Pancreas (tissue), 10 donors: ENCODE measurements at regions not wholly inside any gene's neighbourhood (a gene's known extent, or its start where the extent isn't known, plus 50 kb on each side); places are given as distances from the start of the nearest gene placed in this dataset.

Source experiments
- ATAC-seq, 4 donors: fragments of 200-7000 bp; cut with Tn5 transposase; one replicate each; pipeline versions ENCODE4 v1.8.0 to v1.9.1; 2020; ENCODE audit warnings: mild to moderate bottlenecking in 4 of 4, moderate library complexity in 4 of 4
- DNase-seq, 6 donors: peaks; one replicate each; pipeline ENCODE4 v3.0.0-alpha.2; 2020
- FAIRE-seq: peaks from 2 replicates; lab custom pipeline; 2012; peaks lifted over from hg19 to GRCh38; lab: Jason Lieb, UNC
- H3K27ac ChIP-seq, 4 donors: fragments of 200-600 bp; sonication (generic); 1 replicate in 3 of 4; 2 replicates in 1 of 4; pipeline versions ENCODE4 v1.5.0 to v1.8.0; 2020
- H3K27me3 ChIP-seq, 4 donors: fragments of 200-600 bp; one replicate each; pipeline ENCODE4 v1.8.0; 2021
- H3K36me3 ChIP-seq, 3 donors: fragments of 200-600 bp; sonication (generic) in 1 of 3; one replicate each; pipeline versions ENCODE4 v1.5.0 to v1.8.0; 2020 to 2021
- H3K4me1 ChIP-seq, 3 donors: fragments of 200-600 bp; one replicate each; pipeline ENCODE4 v1.8.0; 2021
- H3K4me3 ChIP-seq, 4 donors: fragments of 200-600 bp; sonication (generic) in 2 of 4; one replicate each; pipeline versions ENCODE4 v1.5.0 to v1.8.0; 2020 to 2021
- H3K9me3 ChIP-seq, 4 donors: fragments of 200-600 bp; one replicate each; pipeline ENCODE4 v1.8.0; 2021
- WGBS, 2 donors: extraction: QIAGEN DNeasy Blood & Tissue Kit; methylation state at CpG; one replicate each; pipeline ENCODE4 v1.1.7; 2013; 5-methylcytosine and 5-hydroxymethylcytosine counted together
- intact Hi-C, 3 donors: fragments of 100-400 bp; cut with DNase I; formaldehyde crosslinking; loops; one replicate each; pipeline versions ENCODE4 v1.11.1 to v1.14.2; 2022
- TF ChIP-seq, protein P1 (sequence below), 4 donors: fragments of 200-600 bp; sonication (generic) in 3 of 4; IDR thresholded peaks; one replicate each; pipeline versions ENCODE4 v1.5.0 to v1.8.0; 2021; ENCODE audit warnings: antibody characterized with exemption in 4 of 4
- donor health status: healthy with polysubstance abuse.
- donor health status: DM: no; HTN: no; CAD: no; lungs with moderate emphysema.
- donor health status: DM: no; HTN: no; CAD: no.
- donor health status: control.
- donor health status: control.
- donor health status: Bipolar disorder and iron deficiency.
- donor health status: DM: yes; HTN: yes; CAD: no.
- donor health status: DM: no; HTN: no; CAD: no.
- donor health status: DM: no; HTN: no; CAD: no.
- donor health status: DM: yes; HTN: yes; CAD: no.

DNA sequence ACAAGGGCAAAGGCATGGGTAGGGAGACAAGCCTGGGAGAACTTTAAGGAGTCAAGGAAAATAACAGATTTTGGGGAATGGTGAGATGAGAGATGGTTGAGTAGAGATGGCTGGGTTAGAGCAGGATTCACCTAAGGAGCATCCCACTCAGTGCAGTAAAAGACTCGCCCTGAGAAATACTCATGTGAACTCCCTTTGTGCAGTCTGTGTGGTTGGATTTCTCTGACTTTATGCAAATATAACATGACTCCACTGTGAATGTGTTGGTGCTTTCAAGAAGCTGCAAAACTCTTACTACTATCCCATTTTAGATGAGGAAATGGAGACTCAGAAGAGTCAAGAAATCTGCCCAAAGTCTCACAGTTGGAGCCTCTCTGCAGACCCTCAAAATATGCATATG, 129.8 kb upstream of the LIMCH1 start:
- WGBS, 2 donors = 43 to 79% methylated on average over 1 of the region's 1 CpG
- Histone ChIP-seq H3K4me1 (no peaks in the 10 kb centered on the region), H3K4me3 (no peak overlapping the region), H3K27ac (no peak overlapping the region), H3K36me3 (no peaks in the 10 kb centered on the region), H3K9me3 (no peaks in the 10 kb centered on the region), H3K27me3 (no peaks in the 10 kb centered on the region)
- no peak for ATAC-seq
- TF ChIP-seq, protein P1, sequence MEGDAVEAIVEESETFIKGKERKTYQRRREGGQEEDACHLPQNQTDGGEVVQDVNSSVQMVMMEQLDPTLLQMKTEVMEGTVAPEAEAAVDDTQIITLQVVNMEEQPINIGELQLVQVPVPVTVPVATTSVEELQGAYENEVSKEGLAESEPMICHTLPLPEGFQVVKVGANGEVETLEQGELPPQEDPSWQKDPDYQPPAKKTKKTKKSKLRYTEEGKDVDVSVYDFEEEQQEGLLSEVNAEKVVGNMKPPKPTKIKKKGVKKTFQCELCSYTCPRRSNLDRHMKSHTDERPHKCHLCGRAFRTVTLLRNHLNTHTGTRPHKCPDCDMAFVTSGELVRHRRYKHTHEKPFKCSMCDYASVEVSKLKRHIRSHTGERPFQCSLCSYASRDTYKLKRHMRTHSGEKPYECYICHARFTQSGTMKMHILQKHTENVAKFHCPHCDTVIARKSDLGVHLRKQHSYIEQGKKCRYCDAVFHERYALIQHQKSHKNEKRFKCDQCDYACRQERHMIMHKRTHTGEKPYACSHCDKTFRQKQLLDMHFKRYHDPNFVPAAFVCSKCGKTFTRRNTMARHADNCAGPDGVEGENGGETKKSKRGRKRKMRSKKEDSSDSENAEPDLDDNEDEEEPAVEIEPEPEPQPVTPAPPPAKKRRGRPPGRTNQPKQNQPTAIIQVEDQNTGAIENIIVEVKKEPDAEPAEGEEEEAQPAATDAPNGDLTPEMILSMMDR (IDR thresholded peaks at IDR 0.05) = no peak
- FAIRE-seq = no peak
- DNase-seq = no peak
- intact Hi-C loops = no loop called here

DNA sequence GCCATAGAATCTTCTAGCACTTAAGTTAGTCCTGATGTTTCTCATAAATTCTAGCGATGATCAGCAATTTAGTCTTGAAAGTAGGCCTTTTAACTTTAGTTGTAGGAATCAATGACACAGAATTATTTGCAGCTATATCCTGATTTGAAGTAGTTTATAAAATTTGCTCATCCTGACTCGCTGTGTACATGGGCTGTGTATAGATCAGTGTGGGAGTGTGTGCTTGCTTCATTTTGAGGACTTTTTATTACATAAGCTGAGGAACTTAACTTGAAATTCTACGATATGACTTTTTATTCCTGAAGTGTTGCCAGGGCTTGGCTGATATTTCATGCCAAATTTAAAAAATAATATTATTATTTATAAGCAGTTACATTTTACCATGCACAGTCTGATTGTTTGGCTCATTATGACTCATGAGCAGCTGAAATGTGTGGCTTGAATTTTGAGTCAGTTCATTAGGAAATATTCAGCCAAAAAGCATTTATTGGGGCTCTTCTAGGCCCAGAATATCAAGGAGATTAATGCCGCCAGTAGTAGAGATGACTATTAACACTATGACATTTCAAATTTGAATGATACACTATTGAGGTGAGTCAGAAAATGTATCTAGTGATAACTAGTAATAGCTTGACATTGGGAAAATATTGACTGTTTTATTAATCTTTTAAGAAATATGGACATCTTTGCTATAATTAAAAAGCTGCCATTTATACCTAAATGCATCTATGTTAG, 128.9 kb upstream of the LIMCH1 start:
- intact Hi-C loops = no loop called here
- Histone ChIP-seq H3K4me3 (no peak overlapping the region), H3K27me3 (no peaks in the 10 kb centered on the region), H3K27ac (no peak overlapping the region), H3K36me3 (no peaks in the 10 kb centered on the region), H3K9me3 (no peaks in the 10 kb centered on the region), H3K4me1 (no peaks in the 10 kb centered on the region)
- 63 to 83% methylated on average over 4 of the region's 4 CpGs for whole genome bisulfite sequencing, 2 donors
- TF ChIP-seq, protein P1 (IDR thresholded peaks at IDR 0.05) = no peak
- DNase-seq (no peak), FAIRE-seq (no peak), ATAC-seq (no peak)

DNA sequence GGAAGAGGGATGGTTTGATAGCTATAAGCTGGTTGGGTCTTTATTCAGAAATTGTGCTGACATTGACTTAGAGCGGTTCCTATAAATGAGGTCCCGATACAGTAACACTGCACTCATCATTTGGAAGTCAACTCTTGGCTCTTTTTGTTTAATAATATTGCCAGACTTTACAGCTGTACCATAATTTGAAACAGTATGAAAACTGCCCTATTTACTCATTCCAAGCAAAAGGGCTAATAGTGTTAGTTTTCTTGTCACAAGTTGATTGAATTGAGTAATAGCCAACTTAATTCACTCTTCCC, 128.4 kb upstream of the LIMCH1 start:
- Histone ChIP-seq H3K27ac (no peak overlapping the region), H3K4me1 (no peaks in the 10 kb centered on the region), H3K36me3 (no peaks in the 10 kb centered on the region), H3K9me3 (no peaks in the 10 kb centered on the region), H3K4me3 (no peak overlapping the region), H3K27me3 (no peaks in the 10 kb centered on the region)
- TF ChIP-seq, protein P1 (IDR thresholded peaks at IDR 0.05) = no peak
- intact Hi-C loops = no loop called here
- FAIRE-seq = no peak
- ATAC-seq = no peak
- 96 to 98% methylated on average over 2 of the region's 2 CpGs for WGBS, 2 donors
- DNase-seq = no peak

DNA sequence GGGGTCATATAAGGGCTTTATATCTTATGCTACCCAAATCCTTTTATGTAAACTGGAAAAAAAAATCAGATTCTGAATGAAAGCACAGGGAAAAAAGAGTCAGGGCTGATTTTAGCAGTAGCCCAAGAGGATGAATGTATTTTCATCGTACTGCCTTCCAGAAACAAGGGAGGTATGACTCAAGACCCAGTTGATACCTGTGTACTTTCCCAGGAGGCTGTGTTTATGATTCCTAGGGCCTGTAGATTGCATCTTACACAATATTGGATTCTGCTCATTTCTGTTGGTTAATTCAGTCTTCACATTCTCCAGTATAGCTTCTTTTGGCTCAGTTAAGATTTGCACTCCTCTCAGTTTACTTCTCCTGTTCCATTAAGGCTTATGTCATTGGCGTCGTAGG, 127.9 kb upstream of the LIMCH1 start:
- Histone ChIP-seq H3K4me1 (no peaks in the 10 kb centered on the region), H3K36me3 (no peaks in the 10 kb centered on the region), H3K9me3 (no peaks in the 10 kb centered on the region), H3K27me3 (no peaks in the 10 kb centered on the region), H3K4me3 (no peak overlapping the region), H3K27ac (no peak overlapping the region)
- FAIRE-seq = no peak
- TF ChIP-seq, protein P1 (IDR thresholded peaks at IDR 0.05) = no peak
- intact Hi-C loops = no loop called here
- DNase-seq = no peak
- no peak for ATAC-seq
- 90 to 91% methylated on average over 3 of the region's 3 CpGs for WGBS, 2 donors

DNA sequence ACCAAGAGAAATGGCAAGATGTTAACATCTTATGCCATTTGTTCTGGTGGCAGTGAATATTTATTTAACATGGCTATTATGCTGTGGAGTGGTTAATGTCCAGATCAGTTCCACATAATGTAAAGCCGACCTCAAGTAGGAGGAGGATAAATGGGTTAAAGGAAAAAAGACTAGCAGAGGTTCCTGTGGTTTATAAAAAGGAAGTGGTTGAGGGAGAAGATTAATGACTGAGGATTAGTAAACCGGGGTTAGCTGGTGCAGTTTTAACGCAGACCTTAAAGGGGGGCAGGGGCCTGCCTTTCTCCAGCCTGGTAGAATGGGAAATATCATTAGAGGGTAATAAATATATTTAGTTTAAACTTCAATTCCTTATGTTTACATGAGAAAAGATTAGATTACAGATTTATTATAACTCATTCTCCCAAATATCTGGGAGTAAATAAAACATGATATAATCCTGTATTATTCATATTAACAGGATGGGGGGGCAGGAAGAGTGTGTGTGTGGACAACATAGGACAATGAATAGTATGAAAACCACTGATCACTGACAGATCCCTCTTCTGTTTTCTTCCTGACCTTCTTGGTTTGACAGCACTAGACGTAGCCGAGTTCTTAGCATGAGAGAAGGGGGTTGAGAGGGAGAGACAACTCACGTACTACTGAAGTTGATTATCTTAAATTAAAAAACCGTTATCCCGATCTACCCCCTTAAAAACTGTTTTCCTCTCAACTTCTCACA, 124.1 kb upstream of the LIMCH1 start:
- ATAC-seq = no peak
- Histone ChIP-seq H3K27me3 (no peaks in the 10 kb centered on the region), H3K36me3 (no peaks in the 10 kb centered on the region), H3K27ac (no peak overlapping the region), H3K9me3 (no peaks in the 10 kb centered on the region), H3K4me1 (no peaks in the 10 kb centered on the region), H3K4me3 (no peak overlapping the region)
- intact Hi-C loops = no loop called here
- WGBS, 2 donors = 75 to 79% methylated on average over 8 of the region's 8 CpGs
- no peak for DNase-seq
- TF ChIP-seq, protein P1 (IDR thresholded peaks at IDR 0.05) = no peak
- FAIRE-seq = no peak
